Common myeloid progenitor, CD34-positive (primary cell): ENCODE measurements at regions not wholly inside any gene's neighbourhood (a gene's known extent, or its start where the extent isn't known, plus 50 kb on each side); places are given as distances from the start of the nearest gene placed in this dataset.

ENCODE experiments used
- CTCF ChIA-PET: fragments of 350-600 bp; sonication (Branson Sonifier 250); formaldehyde crosslinking; loops from one replicate; lab custom pipeline; 2021; ENCODE audit warnings: antibody characterized with exemption; lab: Charles Lee
- POLR2A ChIA-PET: fragments of 350-600 bp; sonication (Branson Sonifier 250); formaldehyde crosslinking; loops from one replicate; lab custom pipeline; 2021; ENCODE audit warnings: antibody characterized with exemption; lab: Charles Lee
- DNase-seq, 3 donors: peaks; one replicate each; pipeline versions ENCODE4 v3.0.0 to v3.0.0-alpha.2; 2013
- H3K27ac ChIP-seq, 2 experiments: 1 replicate in 1 of 2; 2 replicates in 1 of 2; pipeline ENCODE4 v1.7.0; 2013; ENCODE audit warnings: inconsistent platforms in 2 of 2, low read length in 2 of 2, mild to moderate bottlenecking in 2 of 2, low read depth in 1 of 2, moderate library complexity in 1 of 2; ENCODE audit not compliant: severe bottlenecking in 2 of 2, insufficient read depth in 1 of 2, poor library complexity in 1 of 2
- H3K27me3 ChIP-seq, 5 experiments: replicated peaks in 2 of 5; 1 replicate in 3 of 5; 2 replicates in 2 of 5; pipeline versions ENCODE4 v1.6.1 to v1.7.0; 2013; ENCODE audit warnings: low read length in 4 of 5, mild to moderate bottlenecking in 2 of 5, moderate library complexity in 2 of 5, inconsistent platforms in 1 of 5; ENCODE audit not compliant: insufficient read depth in 5 of 5, control insufficient read depth in 4 of 5
- H3K36me3 ChIP-seq, 4 experiments: 1 replicate in 2 of 4; 2 replicates in 2 of 4; pipeline versions ENCODE4 v1.6.1 to v1.7.0; 2013; ENCODE audit warnings: low read length in 3 of 4, control low read depth in 1 of 4, mild to moderate bottlenecking in 1 of 4; ENCODE audit not compliant: control insufficient read depth in 4 of 4, insufficient read depth in 4 of 4
- H3K4me1 ChIP-seq, 4 experiments: 1 replicate in 3 of 4; 2 replicates in 1 of 4; pipeline versions ENCODE4 v1.6.1 to v1.7.1; 2013; ENCODE audit warnings: low read length in 3 of 4, mild to moderate bottlenecking in 3 of 4, control low read depth in 1 of 4, inconsistent platforms in 1 of 4, moderate library complexity in 1 of 4; ENCODE audit not compliant: control insufficient read depth in 4 of 4, insufficient read depth in 4 of 4; ENCODE audit errors: control extremely low read depth in 1 of 4
- H3K4me3 ChIP-seq, 7 experiments: 1 replicate in 4 of 7; 2 replicates in 3 of 7; pipeline versions ENCODE4 v1.5.1 to v1.7.0; 2013; ENCODE audit warnings: mild to moderate bottlenecking in 7 of 7, low read length in 6 of 7, moderate library complexity in 6 of 7, inconsistent platforms in 2 of 7, low read depth in 2 of 7, control low read depth in 1 of 7; ENCODE audit not compliant: insufficient read depth in 4 of 7, control insufficient read depth in 1 of 7; ENCODE audit errors: extremely low read depth in 1 of 7
- H3K9me3 ChIP-seq, 5 experiments: 1 replicate in 4 of 5; 2 replicates in 1 of 5; pipeline versions ENCODE4 v1.6.1 to v1.7.1; 2013; ENCODE audit warnings: low read length in 4 of 5, mild to moderate bottlenecking in 2 of 5, inconsistent platforms in 1 of 5, low read depth in 1 of 5, moderate library complexity in 1 of 5; ENCODE audit not compliant: control insufficient read depth in 4 of 5, insufficient read depth in 2 of 5; ENCODE audit errors: control extremely low read depth in 1 of 5
- WGBS: methylation state at CpG from one replicate; pipeline ENCODE4 v1.1.5; 2013; ENCODE audit not compliant: insufficient coverage; 5-methylcytosine and 5-hydroxymethylcytosine counted together

GRCh38 chrX:139113708-139114107, 402.2 kb upstream of the FGF13 start:
- H3K36me3 ChIP-seq: no peaks in the 10 kb centered on the region
- H3K27me3 ChIP-seq: no peaks in the 10 kb centered on the region
- CTCF ChIA-PET: no interaction called here
- POLR2A ChIA-PET: no interaction called here
- H3K9me3 ChIP-seq: no peaks in the 10 kb centered on the region
- DNase-seq: peak in 2 of 3 donors; percentile 8 to 9
- 67% methylated on average over 5 of the region's 6 CpGs for whole genome bisulfite sequencing
- H3K4me3 ChIP-seq: no peak overlapping the region
- H3K27ac ChIP-seq: no peak overlapping the region
- H3K4me1 ChIP-seq: no peaks in the 10 kb centered on the region

GRCh38 chrX:139112432-139112831, 400.9 kb upstream of the FGF13 start:
- H3K4me3 ChIP-seq: no peak overlapping the region
- no peak for DNase-seq
- H3K36me3 ChIP-seq: no peaks in the 10 kb centered on the region
- POLR2A ChIA-PET: no interaction called here
- no peaks in the 10 kb centered on the region for H3K27me3 ChIP-seq
- H3K27ac ChIP-seq: no peak overlapping the region
- H3K4me1 ChIP-seq: no peaks in the 10 kb centered on the region
- CTCF ChIA-PET: no interaction called here
- no peaks in the 10 kb centered on the region for H3K9me3 ChIP-seq
- 67% methylated on average over 1 of the region's 2 CpGs for WGBS

- 79% methylated on average over 2 of the region's 2 CpGs for WGBS
- Histone ChIP-seq H3K4me3 (no peak overlapping the region), H3K27ac (no peak overlapping the region), H3K4me1 (no peaks in the 10 kb centered on the region), H3K27me3 (no peaks in the 10 kb centered on the region), H3K36me3 (no peaks in the 10 kb centered on the region), H3K9me3 (no peaks in the 10 kb centered on the region)
- ChIA-PET CTCF (no interaction called here), POLR2A (no interaction called here)
- DNase-seq: no peak
These were observed 394.6 kb upstream of the FGF13 start for GRCh38 chrX:139106069-139106468.

GRCh38 chrX:139094671-139095592, 383.4 kb upstream of the FGF13 start:
- H3K27ac ChIP-seq: no peak overlapping the region
- POLR2A ChIA-PET: no interaction called here
- H3K4me1 ChIP-seq: no peaks in the 10 kb centered on the region
- DNase-seq: no peak
- no peaks in the 10 kb centered on the region for H3K27me3 ChIP-seq
- CTCF ChIA-PET: interaction anchor here (0.9 kb wide), 1 partner anchor 57 kb away, joined by 3 read pairs; no protein-coding TSS in a partner anchor
- H3K36me3 ChIP-seq: no peaks in the 10 kb centered on the region
- no peak overlapping the region for H3K4me3 ChIP-seq
- no peaks in the 10 kb centered on the region for H3K9me3 ChIP-seq
- WGBS: 71% methylated on average over 5 of the region's 6 CpGs

GRCh38 chrX:139093201-139093600, 381.7 kb upstream of the FGF13 start:
- no peak overlapping the region for H3K4me3 ChIP-seq
- CTCF ChIA-PET: no interaction called here
- H3K9me3 ChIP-seq: no peaks in the 10 kb centered on the region
- DNase-seq: no peak
- POLR2A ChIA-PET: no interaction called here
- no peaks in the 10 kb centered on the region for H3K27me3 ChIP-seq
- WGBS: 67% methylated on average over 1 of the region's 3 CpGs
- H3K27ac ChIP-seq: no peak overlapping the region
- no peaks in the 10 kb centered on the region for H3K4me1 ChIP-seq
- no peaks in the 10 kb centered on the region for H3K36me3 ChIP-seq

GRCh38 chrX:139091878-139092277, 380.4 kb upstream of the FGF13 start:
- POLR2A ChIA-PET: no interaction called here
- DNase-seq: no peak
- H3K4me3 ChIP-seq: no peak overlapping the region
- H3K36me3 ChIP-seq: no peaks in the 10 kb centered on the region
- CTCF ChIA-PET: interaction anchor here (1.1 kb wide), 1 partner anchor 639 kb away, joined by 3 read pairs; no protein-coding TSS in a partner anchor
- no peaks in the 10 kb centered on the region for H3K27me3 ChIP-seq
- H3K27ac ChIP-seq: no peak overlapping the region
- no peaks in the 10 kb centered on the region for H3K4me1 ChIP-seq
- 88% methylated on average over 3 of the region's 3 CpGs for WGBS
- no peaks in the 10 kb centered on the region for H3K9me3 ChIP-seq

GRCh38 chrX:139091066-139091465, 379.5 kb upstream of the FGF13 start:
- Histone ChIP-seq H3K27ac (no peak overlapping the region), H3K4me3 (no peak overlapping the region), H3K9me3 (no peaks in the 10 kb centered on the region), H3K36me3 (no peaks in the 10 kb centered on the region), H3K27me3 (no peaks in the 10 kb centered on the region), H3K4me1 (no peaks in the 10 kb centered on the region)
- POLR2A ChIA-PET: no interaction called here
- DNase-seq: no peak
- CTCF ChIA-PET: interaction anchor here (1.1 kb wide), 1 partner anchor 640 kb away, joined by 3 read pairs; no protein-coding TSS in a partner anchor
